HFF-Myc (cell line): ENCODE measurements at regions not wholly inside any gene's neighbourhood (a gene's known extent, or its start where the extent isn't known, plus 50 kb on each side); places are given as distances from the start of the nearest gene placed in this dataset.

Source experiments
- DNase-seq: peaks from one replicate; pipeline ENCODE4 v3.0.0-alpha.2; 2011; ENCODE audit warnings: low read depth; ENCODE audit errors: extremely low read depth
- H3K4me3 ChIP-seq: replicated peaks from 2 replicates; pipeline ENCODE4 v1.5.1; 2011; ENCODE audit warnings: low read depth, mild to moderate bottlenecking, control low read depth, low read length
- CTCF ChIP-seq: IDR thresholded peaks from 2 replicates; pipeline ENCODE4 v1.5.1; 2012; ENCODE audit warnings: mild to moderate bottlenecking, low read depth, low read length, control low read depth; ENCODE audit errors: missing control alignments

GRCh38 chr12:66768293-66768692 is 89.4 kb upstream of the GRIP1 start:
- TF ChIP-seq CTCF: no peak
- no peak for DNase-seq
- H3K4me3 ChIP-seq: no peak overlapping the region

- no peak for DNase-seq
- no peak overlapping the region for H3K4me3 ChIP-seq
- no peak for TF ChIP-seq CTCF
These were observed 96.1 kb upstream of the GRIP1 start for GRCh38 chr12:66774929-66775328.

- DNase-seq: no peak
- TF ChIP-seq CTCF: no peak
- H3K4me3 ChIP-seq: no peak overlapping the region
These were observed 97.0 kb upstream of the GRIP1 start for GRCh38 chr12:66775871-66776270.

GRCh38 chr12:66776974-66777373 is 98.1 kb upstream of the GRIP1 start:
- H3K4me3 ChIP-seq: no peak overlapping the region
- DNase-seq: no peak
- no peak for TF ChIP-seq CTCF

GRCh38 chr12:66779466-66779865 is 100.6 kb upstream of the GRIP1 start:
- H3K4me3 ChIP-seq: no peak overlapping the region
- no peak for DNase-seq
- no peak for TF ChIP-seq CTCF

- TF ChIP-seq CTCF: no peak
- no peak for DNase-seq
These were observed 107.8 kb upstream of the GRIP1 start for GRCh38 chr12:66786531-66787308.

GRCh38 chr12:66799551-66799950 is 120.7 kb upstream of the GRIP1 start:
- DNase-seq: no peak
- no peak for TF ChIP-seq CTCF
- no peak overlapping the region for H3K4me3 ChIP-seq

More at GRCh38 chr12:66786531-66787308, 107.8 kb upstream of the GRIP1 start:
- no peak overlapping the region for H3K4me3 ChIP-seq
